Osteocyte (in vitro differentiated cells): ENCODE measurements at regions not wholly inside any gene's neighbourhood (a gene's known extent, or its start where the extent isn't known, plus 50 kb on each side); places are given as distances from the start of the nearest gene placed in this dataset.

ENCODE experiments used
- DNase-seq: peaks from one replicate; pipeline ENCODE4 v3.0.0; 2021; ENCODE audit warnings: mixed read lengths; ENCODE audit not compliant: unreplicated experiment; ENCODE audit errors: extremely low spot score
- H3K27ac Mint-ChIP-seq: one replicate; pipeline ENCODE4 v1.8.0; 2021; ENCODE audit warnings: mild to moderate bottlenecking, mixed read lengths; ENCODE audit not compliant: unreplicated experiment
- H3K27me3 Mint-ChIP-seq: one replicate; pipeline ENCODE4 v1.8.0; 2021; ENCODE audit warnings: mixed read lengths; ENCODE audit not compliant: unreplicated experiment
- H3K36me3 Mint-ChIP-seq: one replicate; pipeline ENCODE4 v1.8.0; 2021; ENCODE audit warnings: mixed read lengths; ENCODE audit not compliant: unreplicated experiment
- H3K4me1 Mint-ChIP-seq: one replicate; pipeline ENCODE4 v1.8.0; 2021; ENCODE audit warnings: mixed read lengths; ENCODE audit not compliant: unreplicated experiment
- H3K4me3 Mint-ChIP-seq: one replicate; pipeline ENCODE4 v1.8.0; 2021; ENCODE audit warnings: mild to moderate bottlenecking, moderate library complexity, mixed read lengths; ENCODE audit not compliant: unreplicated experiment
- H3K9me3 Mint-ChIP-seq: one replicate; pipeline ENCODE4 v1.8.0; 2021; ENCODE audit warnings: mixed read lengths; ENCODE audit not compliant: unreplicated experiment
- TF ChIP-seq, protein P1 (sequence below): fragments of 200-600 bp; sonication (generic); IDR thresholded peaks from 2 replicates; pipeline ENCODE4 v1.5.0; 2021; ENCODE audit warnings: antibody characterized with exemption, mild to moderate bottlenecking, moderate library complexity

DNA sequence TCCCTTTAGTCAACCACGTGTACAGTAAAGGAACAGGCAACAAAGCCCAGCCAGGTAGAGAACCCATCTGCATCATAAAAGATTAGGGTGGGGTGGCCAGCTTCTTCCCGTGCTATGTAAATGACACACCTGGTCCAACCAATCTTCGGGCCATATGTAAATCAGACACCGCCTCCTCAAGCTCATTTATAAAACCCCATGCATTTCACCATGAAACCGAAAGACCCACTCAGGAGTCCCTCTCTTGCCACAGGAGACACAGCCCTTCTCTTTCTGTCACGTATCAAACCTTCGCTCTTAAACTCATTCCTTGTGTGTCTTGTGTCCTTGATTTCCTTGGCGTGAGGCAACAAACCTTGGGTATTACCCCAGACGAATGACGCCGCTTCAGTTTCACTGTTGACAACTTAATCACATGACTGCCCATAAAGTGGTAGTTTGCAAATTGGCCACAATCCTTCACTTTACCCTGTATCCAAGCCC lies 59.8 kb upstream of the TBPL2 start:
- H3K27ac Mint-ChIP-seq = no peak overlapping the region
- H3K27me3 Mint-ChIP-seq = peaks cover 44% of the 10 kb centered on the region
- no peaks in the 10 kb centered on the region for H3K36me3 Mint-ChIP-seq
- H3K4me3 Mint-ChIP-seq = no peak overlapping the region
- no peaks in the 10 kb centered on the region for H3K4me1 Mint-ChIP-seq
- H3K9me3 Mint-ChIP-seq = no peaks in the 10 kb centered on the region
- TF ChIP-seq, protein P1, sequence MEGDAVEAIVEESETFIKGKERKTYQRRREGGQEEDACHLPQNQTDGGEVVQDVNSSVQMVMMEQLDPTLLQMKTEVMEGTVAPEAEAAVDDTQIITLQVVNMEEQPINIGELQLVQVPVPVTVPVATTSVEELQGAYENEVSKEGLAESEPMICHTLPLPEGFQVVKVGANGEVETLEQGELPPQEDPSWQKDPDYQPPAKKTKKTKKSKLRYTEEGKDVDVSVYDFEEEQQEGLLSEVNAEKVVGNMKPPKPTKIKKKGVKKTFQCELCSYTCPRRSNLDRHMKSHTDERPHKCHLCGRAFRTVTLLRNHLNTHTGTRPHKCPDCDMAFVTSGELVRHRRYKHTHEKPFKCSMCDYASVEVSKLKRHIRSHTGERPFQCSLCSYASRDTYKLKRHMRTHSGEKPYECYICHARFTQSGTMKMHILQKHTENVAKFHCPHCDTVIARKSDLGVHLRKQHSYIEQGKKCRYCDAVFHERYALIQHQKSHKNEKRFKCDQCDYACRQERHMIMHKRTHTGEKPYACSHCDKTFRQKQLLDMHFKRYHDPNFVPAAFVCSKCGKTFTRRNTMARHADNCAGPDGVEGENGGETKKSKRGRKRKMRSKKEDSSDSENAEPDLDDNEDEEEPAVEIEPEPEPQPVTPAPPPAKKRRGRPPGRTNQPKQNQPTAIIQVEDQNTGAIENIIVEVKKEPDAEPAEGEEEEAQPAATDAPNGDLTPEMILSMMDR = no peak
- no peak for DNase-seq

DNA sequence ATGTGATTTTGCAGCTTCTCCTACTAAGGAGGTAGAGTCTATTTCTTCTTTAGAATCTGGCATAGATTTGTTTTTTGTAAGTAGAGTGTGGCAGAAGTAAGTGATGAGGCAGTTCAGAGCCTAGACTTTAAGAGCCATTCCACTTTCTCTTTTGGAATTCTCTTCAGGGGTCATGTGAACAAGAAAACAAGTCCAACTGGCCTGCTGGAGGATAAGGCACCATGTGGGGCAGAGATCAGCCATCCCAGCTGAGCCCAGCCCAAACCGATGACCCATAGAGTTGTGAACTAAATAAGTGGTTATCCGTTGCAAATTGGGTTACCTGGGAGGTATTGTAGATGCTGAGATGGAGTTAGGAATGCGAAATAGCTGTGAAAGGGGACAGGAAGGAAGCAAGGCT lies 60.3 kb upstream of the TBPL2 start:
- Mint-ChIP-seq H3K4me1 (no peaks in the 10 kb centered on the region), H3K4me3 (no peak overlapping the region), H3K36me3 (no peaks in the 10 kb centered on the region), H3K27ac (no peak overlapping the region), H3K27me3 (peaks cover 40% of the 10 kb centered on the region), H3K9me3 (no peaks in the 10 kb centered on the region)
- no peak for DNase-seq
- TF ChIP-seq, protein P1 = no peak

DNA sequence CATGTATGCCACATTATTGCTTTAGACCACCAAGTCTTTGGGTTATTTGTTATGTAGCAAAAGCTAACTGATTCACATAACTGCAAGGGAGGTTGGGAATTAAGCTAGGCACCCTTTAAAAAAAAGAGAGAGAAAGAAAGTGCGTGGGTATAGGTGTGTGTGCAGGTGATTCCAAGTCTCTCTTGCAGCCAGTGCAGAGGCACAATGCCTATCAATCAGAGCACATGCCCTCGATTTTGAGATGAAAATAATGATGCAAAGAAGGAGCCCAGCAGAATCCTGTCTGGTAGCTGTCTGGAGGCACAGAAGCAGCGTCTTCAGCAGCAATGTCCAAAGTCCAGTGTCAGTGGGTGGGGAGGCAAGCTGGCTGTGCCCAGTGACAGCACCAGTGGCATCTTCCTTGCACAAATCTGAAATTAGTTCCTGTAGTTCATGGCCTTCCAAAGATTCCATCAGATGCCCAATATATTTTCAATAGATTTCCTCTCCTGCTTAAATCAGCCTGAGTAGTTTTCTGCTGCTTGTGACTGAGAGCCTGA lies 62.4 kb upstream of the TBPL2 start:
- no peak overlapping the region for H3K4me3 Mint-ChIP-seq
- peaks cover 26% of the 10 kb centered on the region for H3K27me3 Mint-ChIP-seq
- H3K27ac Mint-ChIP-seq = no peak overlapping the region
- TF ChIP-seq, protein P1 = no peak
- H3K36me3 Mint-ChIP-seq = no peaks in the 10 kb centered on the region
- H3K9me3 Mint-ChIP-seq = no peaks in the 10 kb centered on the region
- H3K4me1 Mint-ChIP-seq = no peaks in the 10 kb centered on the region
- DNase-seq = no peak

DNA sequence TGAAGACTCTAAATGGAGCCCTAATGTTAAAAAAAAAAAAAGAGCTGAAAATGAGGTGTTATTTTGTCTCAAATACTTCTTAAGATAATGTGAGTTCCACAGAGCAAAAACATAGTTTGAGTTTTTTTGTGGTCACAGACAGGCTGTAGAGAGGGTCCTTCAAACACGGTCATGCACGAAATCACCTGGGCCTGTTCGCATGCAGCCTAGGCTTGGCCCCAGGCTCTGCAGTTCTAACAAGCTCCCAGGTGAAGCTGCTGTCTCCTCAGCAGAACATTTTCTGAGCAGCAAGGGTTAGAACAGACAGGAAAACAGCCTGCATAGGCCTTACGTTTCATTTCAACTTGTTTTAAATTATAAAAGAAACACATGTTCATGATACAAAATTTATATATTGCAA lies 65.4 kb upstream of the TBPL2 start:
- Mint-ChIP-seq H3K27ac (no peak overlapping the region), H3K27me3 (peaks cover 8% of the 10 kb centered on the region), H3K4me1 (no peaks in the 10 kb centered on the region), H3K4me3 (no peak overlapping the region), H3K36me3 (no peaks in the 10 kb centered on the region), H3K9me3 (no peaks in the 10 kb centered on the region)
- no peak for DNase-seq
- TF ChIP-seq, protein P1 = no peak

DNA sequence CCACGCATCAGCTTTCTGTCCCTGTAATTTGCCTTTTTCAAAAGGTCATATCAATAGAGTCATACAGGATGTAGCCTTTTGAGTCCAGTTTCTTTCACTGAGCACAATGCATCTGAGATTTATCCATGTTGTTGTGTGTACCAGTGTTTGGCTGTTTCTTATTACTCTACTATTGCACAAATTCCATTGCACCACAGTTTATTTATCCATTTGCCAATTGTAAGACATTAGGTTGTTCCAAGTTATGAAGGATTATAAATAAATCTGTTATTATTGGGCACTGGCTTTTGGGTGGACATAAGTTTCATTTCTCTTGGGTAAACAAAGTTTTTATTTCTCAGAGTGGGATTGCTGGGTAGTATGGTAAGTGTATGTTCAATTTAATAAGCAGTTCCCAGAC lies 68.3 kb upstream of the TBPL2 start:
- no peaks in the 10 kb centered on the region for H3K4me1 Mint-ChIP-seq
- H3K27ac Mint-ChIP-seq = no peak overlapping the region
- peaks cover 4% of the 10 kb centered on the region for H3K9me3 Mint-ChIP-seq
- no peaks in the 10 kb centered on the region for H3K36me3 Mint-ChIP-seq
- TF ChIP-seq, protein P1 = no peak
- DNase-seq = no peak
- H3K27me3 Mint-ChIP-seq = no peaks in the 10 kb centered on the region
- no peak overlapping the region for H3K4me3 Mint-ChIP-seq
